ENCODE measurements at regions not wholly inside any gene's neighbourhood (a gene's known extent, or its start where the extent isn't known, plus 50 kb on each side); places are given as distances from the start of the nearest gene placed in this dataset.

GRCh38 chr3:84260596-84260995 is 698.2 kb upstream of the CADM2 start:
- TF ChIP-seq, protein P1, sequence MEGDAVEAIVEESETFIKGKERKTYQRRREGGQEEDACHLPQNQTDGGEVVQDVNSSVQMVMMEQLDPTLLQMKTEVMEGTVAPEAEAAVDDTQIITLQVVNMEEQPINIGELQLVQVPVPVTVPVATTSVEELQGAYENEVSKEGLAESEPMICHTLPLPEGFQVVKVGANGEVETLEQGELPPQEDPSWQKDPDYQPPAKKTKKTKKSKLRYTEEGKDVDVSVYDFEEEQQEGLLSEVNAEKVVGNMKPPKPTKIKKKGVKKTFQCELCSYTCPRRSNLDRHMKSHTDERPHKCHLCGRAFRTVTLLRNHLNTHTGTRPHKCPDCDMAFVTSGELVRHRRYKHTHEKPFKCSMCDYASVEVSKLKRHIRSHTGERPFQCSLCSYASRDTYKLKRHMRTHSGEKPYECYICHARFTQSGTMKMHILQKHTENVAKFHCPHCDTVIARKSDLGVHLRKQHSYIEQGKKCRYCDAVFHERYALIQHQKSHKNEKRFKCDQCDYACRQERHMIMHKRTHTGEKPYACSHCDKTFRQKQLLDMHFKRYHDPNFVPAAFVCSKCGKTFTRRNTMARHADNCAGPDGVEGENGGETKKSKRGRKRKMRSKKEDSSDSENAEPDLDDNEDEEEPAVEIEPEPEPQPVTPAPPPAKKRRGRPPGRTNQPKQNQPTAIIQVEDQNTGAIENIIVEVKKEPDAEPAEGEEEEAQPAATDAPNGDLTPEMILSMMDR (IDR thresholded peaks at IDR 0.05), result no peak
- no peak for TF ChIP-seq POLR2A (IDR thresholded peaks at IDR 0.05)

All from breast epithelium (tissue), 3 donors.